H1 (cell line): ENCODE measurements at regions not wholly inside any gene's neighbourhood (a gene's known extent, or its start where the extent isn't known, plus 50 kb on each side); places are given as distances from the start of the nearest gene placed in this dataset.

Experiments
- ATF2 ChIP-seq: IDR thresholded peaks from 2 replicates; pipeline ENCODE4 v1.6.1; 2012; ENCODE audit warnings: low read length, inconsistent platforms
- CEBPB ChIP-seq: IDR thresholded peaks from 2 replicates; pipeline ENCODE4 v1.6.1; 2012; ENCODE audit warnings: low read depth, low read length
- CTCF ChIP-seq, 3 experiments: IDR thresholded peaks; 1 replicate in 2 of 3; 2 replicates in 1 of 3; pipeline versions ENCODE4 v1.5.1 to v1.6.1; 2011; ENCODE audit warnings: low read length in 3 of 3, mild to moderate bottlenecking in 3 of 3, inconsistent platforms in 2 of 3, low read depth in 1 of 3, moderate library complexity in 1 of 3; ENCODE audit not compliant: insufficient read depth in 1 of 3; ENCODE audit errors: control extremely low read depth in 1 of 3
- E2F6 ChIP-seq: IDR thresholded peaks from 2 replicates; pipeline ENCODE4 v1.6.1; 2012; ENCODE audit warnings: inconsistent platforms
- JUND ChIP-seq: IDR thresholded peaks from 2 replicates; pipeline ENCODE4 v1.6.1; 2011; ENCODE audit warnings: mild to moderate bottlenecking, improper control_type of control experiment, low read length
- KDM5A ChIP-seq: fragments of 200-600 bp; IDR thresholded peaks from 2 replicates; pipeline ENCODE4 v1.7.1; 2012; ENCODE audit warnings: mild to moderate bottlenecking, low read length, inconsistent platforms, mixed read lengths
- MAFK ChIP-seq: IDR thresholded peaks from 2 replicates; pipeline ENCODE4 v1.6.1; 2012; ENCODE audit warnings: low read depth, mild to moderate bottlenecking, improper control_type of control experiment, low read length
- POLR2A ChIP-seq, 2 experiments: IDR thresholded peaks; 1 replicate in 1 of 2; 2 replicates in 1 of 2; pipeline ENCODE4 v1.6.1; 2011; ENCODE audit warnings: low read depth in 2 of 2, low read length in 2 of 2, mild to moderate bottlenecking in 2 of 2; ENCODE audit errors: control extremely low read depth in 1 of 2
- POLR2AphosphoS5 ChIP-seq: IDR thresholded peaks from 2 replicates; pipeline ENCODE4 v1.6.1; 2011; ENCODE audit warnings: low read depth, low read length
- SIRT6 ChIP-seq: IDR thresholded peaks from one replicate; pipeline ENCODE4 v1.7.1; 2012; ENCODE audit warnings: low read length, inconsistent platforms
- SP1 ChIP-seq: IDR thresholded peaks from 2 replicates; pipeline ENCODE4 v1.6.1; 2011; ENCODE audit warnings: low read depth, low read length
- SP4 ChIP-seq: IDR thresholded peaks from 2 replicates; pipeline ENCODE4 v1.6.1; 2012; ENCODE audit warnings: low read length, inconsistent platforms
- USF2 ChIP-seq: IDR thresholded peaks from 2 replicates; pipeline ENCODE4 v1.6.1; 2011; ENCODE audit warnings: low read length, improper control_type of control experiment
- YY1 ChIP-seq: IDR thresholded peaks from 2 replicates; pipeline ENCODE4 v1.6.1; 2011; ENCODE audit warnings: low read depth, mild to moderate bottlenecking, low read length

- TF ChIP-seq POLR2AphosphoS5 (no peak), POLR2A (IDR thresholded peaks at IDR 0.05; ENCODE audit: control extremely low read depth in 1 of 2, low read depth in 2 of 2, low read length in 2 of 2) (no peak), JUND (no peak), CTCF (IDR thresholded peaks at IDR 0.05; ENCODE audit: control extremely low read depth in 1 of 3, insufficient read depth in 1 of 3, low read depth in 1 of 3, low read length in 3 of 3) (no peak), E2F6 (no peak), YY1 (no peak), SP4 (no peak), KDM5A (no peak), USF2 (no peak), SP1 (no peak), ATF2 (no peak), MAFK (no peak), CEBPB (no peak), SIRT6 (no peak)
Measured at GRCh38 chr15:62631076-62631724, 411.3 kb upstream of the TPM1 start.
